Esophagus muscularis mucosa (tissue), 4 donors: ENCODE measurements at regions not wholly inside any gene's neighbourhood (a gene's known extent, or its start where the extent isn't known, plus 50 kb on each side); places are given as distances from the start of the nearest gene placed in this dataset.

Experiments used
- CTCF ChIP-seq, 3 experiments: fragments of 200-600 bp in 2 of 3; fragments of 450-650 bp in 1 of 3; sonication (generic) in 2 of 3; IDR thresholded peaks; one replicate each; pipeline ENCODE4 v1.5.1; 2017 to 2019; ENCODE audit warnings: antibody characterized with exemption in 3 of 3, mild to moderate bottlenecking in 2 of 3, moderate library complexity in 1 of 3
- EP300 ChIP-seq: sonication (generic); formaldehyde crosslinking; IDR thresholded peaks from one replicate; pipeline ENCODE4 v1.6.1; 2017; ENCODE audit warnings: antibody characterized with exemption
- POLR2A ChIP-seq: fragments of 450-650 bp; IDR thresholded peaks from one replicate; pipeline ENCODE4 v1.6.1; 2017; ENCODE audit warnings: antibody characterized with exemption, moderate library complexity, mild to moderate bottlenecking, low read depth
- POLR2AphosphoS5 ChIP-seq, 2 donors: sonication (generic); formaldehyde crosslinking; IDR thresholded peaks; one replicate each; pipeline ENCODE4 v1.6.1; 2017; ENCODE audit warnings: antibody characterized with exemption in 2 of 2

- TF ChIP-seq POLR2A (no peak), EP300 (no peak), CTCF (IDR thresholded peaks at IDR 0.05) (no peak), POLR2AphosphoS5 (IDR thresholded peaks at IDR 0.05) (no peak)
Measured at GRCh38 chr10:128963211-128964099, 503.6 kb upstream of the MGMT start.
